ENCODE measurements at regions not wholly inside any gene's neighbourhood (a gene's known extent, or its start where the extent isn't known, plus 50 kb on each side); places are given as distances from the start of the nearest gene placed in this dataset.

DNA sequence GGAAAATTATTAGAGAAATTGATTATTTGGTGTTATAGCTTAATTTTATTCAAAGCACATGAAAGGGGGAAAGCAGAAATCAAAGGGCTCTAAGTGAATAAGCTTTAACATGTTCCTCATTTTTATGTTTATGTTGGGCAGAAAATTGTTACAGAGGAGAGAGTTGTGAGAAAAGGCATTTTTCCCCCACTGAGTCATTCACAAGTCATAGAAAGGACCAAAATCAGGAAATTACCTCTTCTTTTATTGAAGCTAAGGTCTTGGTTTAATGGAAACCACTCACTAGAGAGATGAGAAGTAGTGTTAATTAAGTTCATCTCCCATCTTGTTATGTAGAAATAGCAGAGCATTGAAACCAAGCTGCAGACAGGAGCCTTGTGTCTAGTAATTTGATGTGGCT lies 175.3 kb upstream of the THUMPD2 start (continued):
- TF ChIP-seq BCL11A (IDR thresholded peaks at IDR 0.05; ENCODE audit: low read depth in 2 of 2, low read length in 2 of 2) = no peak
- no peak for TF ChIP-seq TBP (IDR thresholded peaks at IDR 0.05; ENCODE audit: low read depth, low read length)
- no peak for TF ChIP-seq RFX5 (IDR thresholded peaks at IDR 0.05; ENCODE audit: borderline replicate concordance, low read depth, low read length)
- TF ChIP-seq CHD2 (IDR thresholded peaks at IDR 0.05; ENCODE audit: low read length) = no peak

Data from H1 (cell line).